ENCODE measurements at regions not wholly inside any gene's neighbourhood (a gene's known extent, or its start where the extent isn't known, plus 50 kb on each side); places are given as distances from the start of the nearest gene placed in this dataset.
"Not testable (repeated sequence)": the region's sequence is repeated elsewhere in the genome, so short reads cannot be mapped to it uniquely, and the experiment has no call there.

DNA sequence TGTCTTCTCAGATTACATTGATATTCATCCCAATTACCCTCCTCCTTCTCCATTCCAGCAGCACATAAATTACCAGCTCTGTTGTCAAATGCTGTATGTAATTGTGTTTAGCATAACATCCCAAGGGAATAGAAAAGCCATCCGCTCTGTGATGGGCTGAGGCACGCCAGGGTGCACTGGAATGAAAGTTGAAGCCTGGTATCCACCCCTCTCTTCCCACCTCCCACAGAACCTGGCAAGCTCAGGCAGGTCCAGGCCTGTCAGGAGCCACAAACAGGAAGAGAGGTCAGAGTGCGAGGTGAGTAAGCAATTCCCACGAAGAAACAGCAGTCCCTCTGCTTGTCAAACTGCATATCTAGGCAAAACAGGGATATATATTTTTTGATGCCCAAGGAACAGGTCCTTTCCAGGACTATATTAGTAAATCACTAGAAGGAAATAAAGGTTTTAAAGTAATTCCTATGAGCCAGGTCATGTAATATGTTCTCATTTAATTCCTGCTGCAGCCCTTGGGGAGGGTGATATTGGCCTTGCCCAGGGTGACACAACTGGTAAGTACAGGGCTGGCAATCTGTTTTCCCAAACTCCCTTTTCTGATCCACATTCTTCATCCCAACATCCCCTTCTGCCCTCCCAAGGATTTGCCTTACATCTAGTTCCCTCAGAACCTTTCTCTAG, 155.6 kb upstream of the GHITM start:
- DNase-seq (ENCODE audit: low read depth) = peak; percentile 56

DNA sequence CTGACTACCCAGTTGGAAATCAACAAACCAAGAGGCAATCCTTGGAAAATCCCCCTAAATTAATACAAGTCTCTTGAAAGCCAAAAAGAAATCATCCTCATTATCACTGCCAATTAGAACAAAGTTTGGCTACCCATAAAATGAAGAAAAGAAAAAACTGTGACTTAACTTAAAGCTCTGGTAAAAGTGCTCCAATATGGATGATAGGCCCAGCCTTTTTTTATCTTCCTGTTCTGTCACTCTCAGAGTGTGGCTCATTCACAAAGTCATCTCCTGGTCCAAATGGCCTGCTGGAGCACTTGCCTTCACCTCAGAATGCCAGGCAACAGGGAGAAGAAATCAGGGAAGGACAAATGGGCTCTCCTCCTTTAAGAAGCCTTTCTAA, 155.1 kb upstream of the GHITM start:
- DNase-seq (ENCODE audit: low read depth) = no peak

DNA sequence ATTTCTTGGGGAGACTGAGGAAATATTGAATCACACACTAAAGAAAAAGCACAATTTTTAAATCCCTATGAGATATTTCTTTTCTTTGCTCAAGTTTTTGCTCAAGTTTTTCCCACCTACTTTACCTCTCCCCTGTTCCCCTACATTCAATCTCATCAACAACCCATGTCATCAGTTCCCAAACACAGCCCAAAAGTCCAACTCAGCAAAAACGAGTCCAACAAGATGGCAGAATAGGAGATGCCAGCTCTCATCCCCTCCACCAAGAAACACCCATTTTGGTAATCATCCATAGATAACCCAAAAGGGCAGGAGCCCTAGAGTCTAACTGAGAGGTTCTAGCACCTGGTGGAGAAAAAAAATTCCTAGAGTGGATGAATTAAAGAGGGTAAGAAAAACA, 152.5 kb upstream of the GHITM start:
- DNase-seq (ENCODE audit: low read depth) = no peak

DNA sequence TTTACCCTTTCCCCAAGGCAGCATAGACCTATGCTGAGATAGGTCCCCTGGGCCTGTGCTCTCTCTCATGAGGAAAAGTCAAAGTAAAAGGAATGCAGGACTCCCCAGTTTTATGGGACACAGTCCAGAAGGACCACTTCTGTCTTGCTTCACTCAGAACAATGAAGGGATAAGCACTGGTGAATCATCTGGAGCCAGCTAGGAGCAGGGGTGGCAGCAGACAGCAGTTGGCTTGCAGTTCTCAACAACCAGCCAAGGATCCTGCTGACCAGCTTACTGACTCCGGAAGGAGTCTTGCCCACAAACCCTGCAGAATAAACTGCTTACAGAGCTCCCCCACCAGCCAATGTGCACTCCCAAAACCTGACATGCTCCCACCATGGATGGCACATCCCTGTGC, 152.1 kb upstream of the GHITM start:
- DNase-seq (ENCODE audit: low read depth) = no peak

DNA sequence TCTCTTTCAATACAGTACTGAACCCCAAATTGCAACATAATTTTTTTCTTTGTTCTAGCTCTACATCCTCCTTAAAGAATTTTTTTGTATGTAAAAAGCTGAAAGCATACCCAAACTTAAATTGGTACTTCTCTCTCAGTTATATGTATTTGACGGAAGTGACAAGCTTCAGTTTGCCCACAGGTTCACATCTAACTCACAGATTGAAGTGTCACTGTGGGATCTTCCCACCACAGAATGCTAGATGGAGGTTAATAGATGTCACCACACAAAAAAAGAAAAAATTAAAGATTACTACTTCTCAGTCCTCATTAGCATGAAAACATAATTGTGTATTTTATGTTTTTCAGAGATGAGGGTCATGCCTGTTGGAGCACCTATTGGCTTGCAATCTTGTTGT, 150.9 kb upstream of the GHITM start:
- no peak for DNase-seq (ENCODE audit: low read depth)

DNA sequence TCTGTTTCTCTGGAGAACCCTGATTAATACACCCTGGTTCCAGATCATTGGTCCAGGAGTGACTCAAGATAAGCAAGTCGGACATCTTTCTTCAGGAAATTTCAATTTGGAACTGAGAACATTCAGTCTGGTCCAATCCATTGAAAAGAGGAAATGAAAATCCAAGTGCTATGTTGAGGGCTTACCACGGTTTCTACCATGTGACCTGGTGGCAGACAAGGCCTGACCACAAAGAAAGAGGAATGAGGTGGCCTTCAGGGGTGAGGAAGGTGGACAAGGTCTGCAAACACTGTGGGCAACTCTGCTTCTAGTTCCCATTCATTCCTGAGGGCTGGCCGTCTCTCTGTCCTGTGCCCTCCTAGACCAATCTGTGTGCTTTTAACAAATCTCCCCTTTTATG, 149.2 kb upstream of the GHITM start:
- no peak for DNase-seq (ENCODE audit: low read depth)

DNA sequence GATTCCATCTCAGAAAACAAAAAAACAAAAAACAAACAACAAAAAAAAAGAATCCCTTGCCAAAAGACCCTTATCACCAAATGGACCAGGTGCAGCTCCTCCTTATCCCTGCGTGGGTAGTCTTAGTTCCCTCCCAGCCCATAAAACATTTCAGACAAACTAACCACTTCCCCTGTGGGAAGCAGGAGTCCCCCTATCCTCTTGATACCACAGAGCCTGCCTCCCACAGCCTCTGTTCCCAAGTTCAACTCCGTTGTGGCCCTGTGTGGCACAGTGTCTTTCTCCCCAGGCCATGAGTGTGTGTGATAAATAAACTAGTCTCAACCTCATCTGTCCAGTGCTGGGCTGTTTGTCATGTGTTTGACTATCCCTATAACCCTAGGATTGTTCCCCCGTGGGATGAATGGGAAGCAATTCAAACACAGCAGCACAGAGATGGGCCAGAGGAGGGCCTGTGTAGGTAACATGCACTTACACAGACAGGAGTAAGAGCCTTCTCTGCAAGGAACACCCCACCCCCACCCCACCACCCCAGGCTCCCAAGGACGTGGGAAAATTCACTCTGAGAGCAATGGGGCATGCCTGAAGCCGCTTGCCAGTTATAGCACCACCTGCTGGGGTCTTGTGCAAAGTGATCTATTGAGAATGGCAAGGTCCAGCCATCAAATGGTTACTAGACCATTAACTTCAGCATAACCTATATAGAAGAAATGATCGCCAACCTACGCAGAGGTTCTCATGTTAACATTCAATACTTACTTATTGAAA, 147.1 kb upstream of the GHITM start:
- DNase-seq (ENCODE audit: low read depth) = peak; percentile 8

DNA sequence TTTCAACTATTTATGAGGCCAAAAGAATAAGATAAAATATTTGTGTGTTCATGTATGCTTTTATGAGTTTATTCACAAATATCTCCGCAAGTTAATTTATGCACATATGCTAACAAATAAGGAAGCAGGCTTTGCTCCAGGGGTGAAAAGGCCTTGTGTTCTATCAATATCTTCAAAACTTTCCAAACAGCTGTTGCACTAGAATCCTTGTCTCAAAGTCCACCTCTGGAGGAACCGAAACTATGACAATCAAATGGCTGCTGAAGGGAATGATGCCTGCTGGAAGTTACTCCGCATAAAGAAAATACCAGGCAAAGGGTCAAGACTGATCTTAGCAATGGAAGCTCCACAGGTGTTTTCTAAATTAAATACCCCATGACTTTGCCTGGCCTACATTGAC, 145.0 kb upstream of the GHITM start:
- no peak for DNase-seq (ENCODE audit: low read depth)

DNA sequence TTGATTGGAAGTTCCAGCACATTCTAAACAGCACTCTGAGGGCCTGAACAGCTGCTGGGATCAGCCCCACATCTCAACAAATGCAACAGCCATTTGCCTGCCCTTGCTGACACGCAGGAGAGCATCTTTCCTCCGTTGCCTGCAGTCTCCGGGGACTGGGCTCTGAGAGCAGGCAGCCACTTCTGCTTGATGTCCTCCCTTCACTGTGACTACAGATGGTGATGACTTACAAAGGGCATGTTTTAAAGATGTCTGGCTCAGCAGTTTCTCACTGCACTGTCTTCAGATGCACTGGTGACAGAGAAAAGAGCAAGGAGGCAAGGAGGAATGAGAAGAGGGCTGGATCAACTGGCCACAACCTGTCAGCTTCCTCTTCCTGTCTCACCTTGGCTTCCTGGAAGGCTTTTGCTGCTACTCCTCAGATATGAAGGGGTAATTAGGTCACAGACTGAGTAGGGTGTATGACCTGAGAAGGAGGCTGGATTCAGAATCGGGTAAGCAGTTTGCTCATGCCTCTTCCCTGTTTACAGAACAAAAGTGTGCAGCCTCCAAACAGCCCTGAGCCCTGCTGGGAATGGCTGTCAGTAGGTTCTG, 143.5 kb upstream of the GHITM start:
- DNase-seq (ENCODE audit: low read depth) = no peak

DNA sequence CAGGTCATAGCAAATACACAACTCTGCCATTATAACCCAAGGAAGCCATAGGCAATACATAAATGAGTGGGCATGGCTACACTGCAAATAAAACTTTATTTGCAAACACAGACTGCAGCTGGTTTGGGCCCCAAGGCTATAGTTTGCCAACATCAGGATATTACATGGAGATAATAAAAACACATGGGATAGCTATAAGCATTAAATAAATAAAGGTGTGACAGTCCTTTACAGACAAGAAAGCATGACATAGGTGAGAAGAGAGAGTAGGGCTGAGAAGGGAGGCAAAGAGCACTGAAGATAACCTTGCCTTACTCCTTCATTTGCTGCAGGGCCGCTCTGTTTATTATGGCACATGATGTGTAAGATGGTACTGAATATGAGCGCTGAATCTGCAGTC, 135.1 kb upstream of the GHITM start:
- no peak for DNase-seq (ENCODE audit: low read depth)

DNA sequence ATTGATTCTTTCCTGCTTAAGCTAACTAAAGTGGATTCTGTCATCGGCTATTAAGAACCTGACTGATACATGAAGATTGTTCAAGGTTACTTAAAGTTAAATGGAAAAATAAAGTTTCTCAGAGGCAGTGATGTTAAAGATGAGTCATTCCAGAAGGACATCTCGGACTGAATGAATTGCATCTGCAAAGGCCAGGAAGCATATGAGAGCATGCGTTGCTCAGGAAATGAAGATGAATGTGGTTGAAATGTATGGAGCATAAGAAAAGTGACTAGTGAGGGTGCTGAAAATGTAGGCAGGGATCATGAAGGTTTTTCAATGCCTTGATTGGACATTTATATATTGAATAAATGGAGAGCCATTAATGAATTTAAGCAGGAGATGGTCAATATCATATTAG, 133.9 kb upstream of the GHITM start:
- DNase-seq (ENCODE audit: low read depth) = no peak

DNA sequence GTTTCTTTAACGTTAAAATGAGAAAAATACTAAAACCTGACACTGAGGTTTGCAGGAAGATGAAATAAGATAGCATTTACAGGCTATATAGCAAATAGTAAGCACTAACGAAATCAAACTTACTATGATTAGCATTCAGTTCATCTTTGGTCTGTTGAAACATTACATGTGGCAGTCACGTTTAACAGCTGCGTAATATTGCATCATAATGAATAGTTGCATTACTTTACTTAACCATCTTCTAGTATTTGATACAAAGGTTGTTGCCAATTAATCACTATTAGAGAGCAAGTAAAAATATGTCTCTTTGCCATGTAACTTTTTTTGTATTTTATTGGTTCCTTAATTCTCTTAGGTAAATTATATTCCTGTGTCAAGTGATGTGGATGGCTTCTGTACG, 131.8 kb upstream of the GHITM start:
- DNase-seq (ENCODE audit: low read depth) = no peak

DNA sequence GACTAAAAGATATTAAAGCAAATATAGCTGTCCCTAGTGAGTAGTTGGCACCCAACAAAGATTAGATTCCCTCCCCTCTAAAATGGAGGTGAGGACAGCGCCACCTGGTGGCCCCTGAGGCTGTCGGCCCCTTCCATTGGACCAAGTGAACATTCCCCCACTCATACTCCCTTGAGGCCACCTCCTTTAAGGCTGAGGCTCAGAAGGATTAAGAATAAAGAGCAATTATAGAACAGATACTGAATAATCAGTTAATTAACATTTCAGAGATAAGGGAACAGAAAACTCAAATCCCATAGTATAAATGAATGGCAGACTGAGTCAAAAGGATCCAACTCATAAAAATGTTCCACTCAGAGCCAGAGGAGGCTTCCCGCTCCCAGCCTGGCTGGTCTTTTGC, 130.4 kb upstream of the GHITM start:
- DNase-seq (ENCODE audit: low read depth) = peak; percentile 4

DNA sequence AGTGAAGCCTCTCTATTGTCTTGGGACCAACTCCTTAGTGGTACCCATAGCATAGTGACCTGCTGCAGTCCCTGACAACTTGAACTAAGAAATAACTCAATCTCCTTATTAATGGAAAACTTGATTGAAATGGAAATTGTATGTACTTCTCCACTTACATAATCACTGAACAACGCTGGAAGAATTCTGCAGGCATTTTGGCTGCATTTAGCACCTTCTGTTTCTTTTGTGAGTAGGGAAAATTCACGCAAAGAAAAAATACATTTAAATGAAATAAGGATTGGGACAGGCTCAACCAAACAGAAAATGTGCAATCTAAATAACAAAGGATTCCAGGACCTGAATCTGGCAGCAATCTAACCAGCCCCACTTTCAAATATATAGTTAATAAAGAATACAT, 126.9 kb upstream of the GHITM start:
- no peak for DNase-seq (ENCODE audit: low read depth)

DNA sequence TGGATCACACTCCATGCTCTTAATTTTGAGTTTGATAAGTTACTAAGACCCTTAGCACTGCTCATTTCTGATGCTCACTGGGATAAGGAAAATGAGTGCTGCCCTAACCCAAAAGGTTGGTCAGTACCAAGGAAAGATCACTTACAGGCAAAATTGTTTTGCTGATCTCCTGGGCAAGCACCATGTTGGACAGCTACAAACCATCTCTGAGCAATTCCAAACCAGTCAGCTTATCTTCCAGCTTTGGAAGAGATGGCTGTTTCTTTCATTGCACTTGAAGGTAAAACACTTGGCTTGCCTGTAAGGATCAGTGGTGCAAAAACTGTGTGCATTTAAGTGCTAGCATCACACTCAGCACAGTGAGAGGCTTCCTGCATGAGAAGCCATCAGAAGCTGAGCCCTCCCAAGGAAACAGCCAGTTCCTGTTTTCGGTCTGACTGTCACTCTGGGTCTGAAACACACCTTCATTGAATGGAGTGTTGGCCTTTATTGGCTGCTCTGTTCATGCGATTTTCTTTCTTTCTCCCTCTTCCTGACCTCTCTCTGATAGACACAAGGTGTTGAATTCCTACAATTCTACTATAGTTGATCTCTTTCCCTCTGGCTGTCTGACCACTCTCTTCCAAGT, 126.4 kb upstream of the GHITM start:
- DNase-seq (ENCODE audit: low read depth) = no peak

DNA sequence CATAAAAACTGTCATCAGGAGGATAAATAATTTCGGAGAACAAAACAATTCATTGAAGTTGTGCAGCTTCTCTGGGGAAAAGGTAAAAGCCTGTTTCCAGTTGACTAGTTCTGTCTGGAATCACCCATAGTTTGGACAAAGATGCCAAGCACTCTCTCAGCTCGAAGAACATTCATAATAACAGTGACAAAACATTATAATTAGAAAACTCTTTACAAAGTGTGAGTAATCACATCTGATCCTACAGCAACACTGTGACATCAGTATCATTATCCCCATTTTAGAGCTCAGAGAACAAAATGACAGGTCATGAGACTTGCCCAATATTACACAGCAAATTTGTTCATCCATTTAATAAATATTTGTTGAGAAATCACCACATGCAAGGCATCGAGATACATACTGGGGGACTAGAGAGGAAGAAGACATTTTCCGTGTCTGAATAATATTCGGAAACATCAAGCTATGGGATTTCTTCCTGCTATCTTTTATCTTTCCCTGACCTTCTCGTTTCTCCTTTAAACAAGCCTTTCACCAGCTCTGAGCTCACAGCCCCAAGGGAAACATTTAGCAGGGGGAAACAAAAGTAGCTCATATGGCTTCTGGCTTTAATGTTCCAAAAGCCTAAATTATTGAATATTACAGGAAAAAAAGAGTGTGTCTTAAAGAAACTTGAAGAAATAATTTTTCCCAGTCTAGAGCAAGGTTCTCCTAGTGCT, 123.3 kb upstream of the GHITM start:
- no peak for DNase-seq (ENCODE audit: low read depth)

DNA sequence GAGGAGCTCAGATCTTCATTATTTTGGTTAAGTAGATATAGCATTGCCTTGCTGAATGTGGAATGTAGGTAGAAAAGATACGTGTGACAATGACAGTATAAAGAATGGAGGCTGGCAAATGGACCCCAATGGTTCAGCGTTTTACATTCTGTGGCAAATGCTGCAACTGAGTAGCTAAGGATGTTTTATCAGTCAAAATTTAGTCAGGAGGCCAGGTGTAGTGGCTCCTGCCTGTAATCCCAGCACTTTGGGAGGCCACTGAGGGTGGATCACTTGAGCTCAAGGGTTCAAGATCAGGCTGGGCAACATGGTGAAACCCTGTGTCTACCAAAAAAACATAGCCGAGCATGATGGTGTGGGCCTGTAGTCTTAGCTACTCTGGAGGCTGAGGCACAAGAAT, 120.5 kb upstream of the GHITM start:
- no peak for DNase-seq (ENCODE audit: low read depth)

DNA sequence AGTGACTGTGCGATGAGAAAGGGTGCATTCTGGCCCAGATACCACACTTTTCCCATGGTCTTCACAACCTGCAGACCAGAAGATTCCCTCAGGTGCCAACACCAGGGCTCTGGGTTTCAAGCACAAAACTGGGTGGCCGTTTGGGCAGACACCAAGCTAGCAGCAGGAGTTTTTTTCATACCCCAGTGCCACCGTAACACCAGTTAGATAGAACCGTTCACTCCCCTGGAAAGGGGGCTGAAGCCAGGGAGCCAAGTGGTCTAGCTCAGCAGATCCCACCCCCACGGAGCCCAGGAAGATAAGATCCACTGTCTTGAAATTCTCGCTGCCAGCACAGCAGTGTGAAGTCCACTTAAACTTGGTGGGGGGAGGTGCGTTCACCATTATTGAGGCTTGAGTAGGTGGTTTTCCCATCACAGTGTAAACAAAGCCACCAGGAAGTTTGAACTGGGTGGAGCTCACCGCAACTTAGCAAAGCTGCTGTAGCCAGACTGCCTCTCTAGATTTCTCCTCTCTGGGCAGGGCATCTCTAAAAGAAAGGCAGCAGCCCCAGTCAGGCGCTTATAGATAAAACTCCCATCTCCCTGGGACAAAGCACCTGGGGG, 119.4 kb upstream of the GHITM start:
- not testable (repeated sequence) for DNase-seq (ENCODE audit: low read depth)

DNA sequence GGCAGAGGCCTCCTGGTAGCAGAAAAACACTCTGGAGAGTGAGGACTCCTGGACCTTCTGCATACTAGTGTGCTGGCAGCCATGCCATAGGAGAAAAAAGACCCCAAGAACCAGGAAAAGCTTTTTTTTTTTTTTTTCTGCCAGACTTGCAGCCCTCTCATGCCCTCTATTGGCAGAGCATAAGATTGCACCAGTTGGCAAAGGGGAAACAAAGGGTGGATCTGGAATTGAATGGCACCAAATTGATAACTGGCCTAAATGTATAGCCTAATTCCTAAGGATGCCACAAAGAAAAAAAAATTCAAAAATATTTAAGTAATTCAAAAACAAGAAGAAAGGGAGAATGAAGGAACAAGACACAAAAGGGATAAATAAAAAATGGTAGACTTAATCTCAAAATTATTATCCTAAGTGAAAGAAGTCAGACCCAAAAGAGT, 112.5 kb upstream of the GHITM start:
- DNase-seq (ENCODE audit: low read depth) = peak; percentile 0

DNA sequence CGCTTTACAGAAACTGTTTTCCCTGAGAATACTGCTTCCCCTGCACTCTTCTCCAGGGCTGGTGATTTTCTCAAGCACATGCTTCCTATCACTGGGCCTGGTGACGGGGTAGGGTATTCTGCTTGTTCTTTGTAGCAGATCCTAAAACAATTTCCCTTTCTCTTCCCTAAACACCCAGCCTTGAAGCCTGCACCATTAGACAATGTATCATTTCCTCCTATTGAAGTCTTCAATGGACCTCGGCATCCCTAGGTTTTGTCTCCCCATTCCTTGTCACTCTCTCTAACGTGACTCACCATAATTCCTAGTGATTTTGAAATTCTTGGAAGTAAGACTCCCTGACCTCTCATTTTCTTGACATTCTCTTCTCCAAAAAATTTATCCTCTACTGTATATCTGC, 109.5 kb upstream of the GHITM start:
- DNase-seq (ENCODE audit: low read depth) = no peak

DNA sequence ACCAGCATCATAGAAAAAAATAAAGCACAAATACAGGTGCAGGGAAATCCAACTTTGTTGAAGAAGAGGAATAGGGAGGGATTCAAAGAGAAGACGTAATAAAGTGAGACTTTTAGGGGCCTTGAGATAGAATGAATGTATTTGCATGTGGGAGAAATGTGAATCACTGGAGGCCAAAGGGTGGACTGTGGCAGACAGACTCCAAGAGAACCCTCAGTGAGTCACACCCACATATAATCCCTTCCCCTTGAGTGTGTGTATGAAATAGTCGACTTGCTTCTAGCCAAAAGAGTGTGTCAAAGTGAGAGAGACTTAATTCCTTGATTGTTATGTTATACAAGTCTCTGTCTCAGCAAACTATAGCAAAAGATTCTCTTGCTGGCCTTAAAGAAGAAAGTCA, 101.3 kb upstream of the GHITM start:
- no peak for DNase-seq (ENCODE audit: low read depth)

DNA sequence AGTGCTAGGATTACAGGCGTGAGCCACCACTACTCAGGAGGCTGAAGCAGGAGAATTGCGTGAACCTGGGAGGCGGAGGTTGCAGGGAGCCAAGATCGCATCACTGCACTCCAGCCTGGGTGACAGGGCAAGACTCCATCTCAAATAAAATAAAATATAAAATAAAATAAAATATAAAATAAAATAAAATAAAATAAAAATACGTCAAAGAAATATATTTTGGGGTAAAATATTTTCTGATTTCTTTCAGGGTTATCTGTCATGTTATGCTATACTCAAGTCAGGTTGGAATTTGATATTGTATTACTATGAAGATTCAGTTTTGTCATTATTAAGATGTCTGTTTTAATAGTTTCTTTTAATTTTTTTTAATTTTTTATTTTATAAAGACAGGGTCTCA, 99.4 kb upstream of the GHITM start:
- no peak for DNase-seq (ENCODE audit: low read depth)

All from M059J (cell line).